ENCODE measurements at regions not wholly inside any gene's neighbourhood (a gene's known extent, or its start where the extent isn't known, plus 50 kb on each side); places are given as distances from the start of the nearest gene placed in this dataset.

GRCh38 chr7:15781944-15782343, 95.5 kb upstream of the MEOX2 start:
- DNase-seq (ENCODE audit: low spot score), result no peak
- Histone ChIP-seq H3K27me3 (replicated peaks; ENCODE audit: insufficient read depth) (no peaks in the 10 kb centered on the region), H3K4me1 (replicated peaks) (no peaks in the 10 kb centered on the region), H3K4me3 (no peak overlapping the region), H3K36me3 (no peaks in the 10 kb centered on the region), H3K27ac (no peak overlapping the region), H3K9me3 (no peaks in the 10 kb centered on the region)
- TF ChIP-seq POLR2A (IDR thresholded peaks at IDR 0.05) (no peak), CTCF (IDR thresholded peaks at IDR 0.05) (no peak), POLR2AphosphoS5 (IDR thresholded peaks at IDR 0.05) (no peak)
- intact Hi-C loops (cut with DNase I), result no loop called here
- WGBS, result 92% methylated on average over 2 of the region's 2 CpGs

GRCh38 chr7:15780271-15780670, 93.8 kb upstream of the MEOX2 start:
- no peak overlapping the region for H3K27ac ChIP-seq
- H3K4me1 ChIP-seq (replicated peaks), result no peaks in the 10 kb centered on the region
- WGBS, result 93% methylated on average over 2 of the region's 2 CpGs
- H3K4me3 ChIP-seq, result no peak overlapping the region
- intact Hi-C loops (cut with DNase I), result no loop called here
- no peaks in the 10 kb centered on the region for H3K36me3 ChIP-seq
- no peaks in the 10 kb centered on the region for H3K27me3 ChIP-seq (replicated peaks; ENCODE audit: insufficient read depth)
- TF ChIP-seq CTCF (IDR thresholded peaks at IDR 0.05), result no peak
- no peak for TF ChIP-seq POLR2A (IDR thresholded peaks at IDR 0.05)
- no peak for TF ChIP-seq POLR2AphosphoS5 (IDR thresholded peaks at IDR 0.05)
- H3K9me3 ChIP-seq, result no peaks in the 10 kb centered on the region
- DNase-seq (ENCODE audit: low spot score), result no peak

GRCh38 chr7:15778191-15778590, 91.7 kb upstream of the MEOX2 start:
- TF ChIP-seq CTCF (IDR thresholded peaks at IDR 0.05) (no peak), POLR2A (IDR thresholded peaks at IDR 0.05) (no peak), POLR2AphosphoS5 (IDR thresholded peaks at IDR 0.05) (no peak)
- no peaks in the 10 kb centered on the region for H3K9me3 ChIP-seq
- 46% methylated on average over 2 of the region's 2 CpGs for WGBS
- no peaks in the 10 kb centered on the region for H3K27me3 ChIP-seq (replicated peaks; ENCODE audit: insufficient read depth)
- intact Hi-C loops (cut with DNase I), result no loop called here
- no peak for DNase-seq (ENCODE audit: low spot score)
- no peaks in the 10 kb centered on the region for H3K36me3 ChIP-seq
- no peaks in the 10 kb centered on the region for H3K4me1 ChIP-seq (replicated peaks)
- H3K4me3 ChIP-seq, result no peak overlapping the region
- no peak overlapping the region for H3K27ac ChIP-seq

- Histone ChIP-seq H3K9me3 (no peaks in the 10 kb centered on the region), H3K27ac (no peak overlapping the region), H3K4me1 (replicated peaks) (no peaks in the 10 kb centered on the region), H3K27me3 (replicated peaks; ENCODE audit: insufficient read depth) (no peaks in the 10 kb centered on the region), H3K4me3 (no peak overlapping the region), H3K36me3 (no peaks in the 10 kb centered on the region)
- DNase-seq (ENCODE audit: low spot score), result no peak
- intact Hi-C loops (cut with DNase I), result no loop called here
- TF ChIP-seq POLR2AphosphoS5 (IDR thresholded peaks at IDR 0.05) (no peak), POLR2A (IDR thresholded peaks at IDR 0.05) (no peak), CTCF (IDR thresholded peaks at IDR 0.05) (no peak)
- 89% methylated on average over 5 of the region's 5 CpGs for WGBS
These were observed 79.3 kb upstream of the MEOX2 start for GRCh38 chr7:15765753-15766152.

- TF ChIP-seq CTCF (IDR thresholded peaks at IDR 0.05) (no peak), POLR2AphosphoS5 (IDR thresholded peaks at IDR 0.05) (no peak), POLR2A (IDR thresholded peaks at IDR 0.05) (no peak)
- no peak overlapping the region for H3K4me3 ChIP-seq
- H3K9me3 ChIP-seq, result no peaks in the 10 kb centered on the region
- no peak overlapping the region for H3K27ac ChIP-seq
- no peak for DNase-seq (ENCODE audit: low spot score)
- intact Hi-C loops (cut with DNase I), result no loop called here
- H3K36me3 ChIP-seq, result no peaks in the 10 kb centered on the region
- 21% methylated on average over 3 of the region's 3 CpGs for WGBS
- H3K4me1 ChIP-seq (replicated peaks), result no peaks in the 10 kb centered on the region
- no peaks in the 10 kb centered on the region for H3K27me3 ChIP-seq (replicated peaks; ENCODE audit: insufficient read depth)
These were observed 78.4 kb upstream of the MEOX2 start for GRCh38 chr7:15764851-15765382.

Data from prostate gland (tissue), 2 donors.